ENCODE measurements at regions not wholly inside any gene's neighbourhood (a gene's known extent, or its start where the extent isn't known, plus 50 kb on each side); places are given as distances from the start of the nearest gene placed in this dataset.
"Not testable (repeated sequence)": the region's sequence is repeated elsewhere in the genome, so short reads cannot be mapped to it uniquely, and the experiment has no call there.

DNA sequence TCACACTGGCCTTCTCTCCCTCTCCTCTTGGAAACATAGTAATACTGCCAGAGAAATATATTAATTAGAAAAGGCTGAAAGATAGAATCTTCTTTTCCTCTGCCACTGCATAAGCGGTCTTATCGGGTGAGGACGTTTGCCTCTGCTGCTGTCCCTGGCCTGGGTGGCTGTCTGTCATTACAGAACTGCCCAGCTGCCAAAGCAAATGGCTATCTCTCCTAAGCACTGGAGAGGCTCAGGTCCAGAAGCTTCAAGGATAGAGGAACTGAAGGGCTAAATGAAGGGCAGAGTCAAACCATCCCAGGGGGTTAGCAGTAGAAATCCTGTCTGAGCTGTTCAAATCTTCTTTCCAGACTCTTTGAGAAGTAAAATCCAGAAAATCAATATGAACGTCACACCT lies 198.6 kb upstream of the CAND1 start:
- Histone ChIP-seq H2AFZ (peak overlapping the region; percentile 95), H3K79me2 (replicated peaks; ENCODE audit: insufficient read depth) (peaks cover 24% of the 10 kb centered on the region), H3K4me3 (peak overlapping the region; percentile 86), H4K20me1 (replicated peaks; ENCODE audit: insufficient read depth) (peaks cover 5% of the 10 kb centered on the region; the same call in 1 of the 2 replicates), H3F3A (replicated peaks; ENCODE audit: low read depth) (peaks cover 6% of the 10 kb centered on the region; the same call in 1 of the 2 replicates), H3K27me3 (ENCODE audit: insufficient read depth) (peaks cover 33% of the 10 kb centered on the region), H3K36me3 (ENCODE audit: insufficient read depth) (no peaks in the 10 kb centered on the region), H3K9me2 (ENCODE audit: insufficient read depth) (no peaks in the 10 kb centered on the region), H3K4me1 (ENCODE audit: insufficient read depth) (peaks cover 19% of the 10 kb centered on the region), H3K27ac (ENCODE audit: low read depth) (no peak overlapping the region), H3K4me2 (peak overlapping the region; percentile 97)
- Mint-ChIP-seq H3K27me3 (ENCODE audit: insufficient read depth, low read depth, poor library complexity) (peaks cover 14% of the 10 kb centered on the region), H3K4me1 (peaks cover 21% of the 10 kb centered on the region), H3K4me3 (peak overlapping the region; percentile 83), H3K36me3 (ENCODE audit: low read depth) (no peaks in the 10 kb centered on the region), H3K27ac (no peak overlapping the region), H3K9me3 (no peaks in the 10 kb centered on the region; the same call in 2 of the 3 replicates)
- no peak for DNase-seq (ENCODE audit: low spot score)
- no peak for ATAC-seq
- TF ChIP-seq NANOG (IDR thresholded peaks at IDR 0.05; ENCODE audit: borderline replicate concordance) (no peak), POLR2AphosphoS5 (IDR thresholded peaks at IDR 0.05; ENCODE audit: low read depth) (no peak), ZNF114 (CRISPR knock-in tag; IDR thresholded peaks at IDR 0.05) (no peak), EZH2phosphoT487 (IDR thresholded peaks at IDR 0.05; ENCODE audit: unreplicated experiment) (no peak)
- TF ChIP-seq, protein P1, sequence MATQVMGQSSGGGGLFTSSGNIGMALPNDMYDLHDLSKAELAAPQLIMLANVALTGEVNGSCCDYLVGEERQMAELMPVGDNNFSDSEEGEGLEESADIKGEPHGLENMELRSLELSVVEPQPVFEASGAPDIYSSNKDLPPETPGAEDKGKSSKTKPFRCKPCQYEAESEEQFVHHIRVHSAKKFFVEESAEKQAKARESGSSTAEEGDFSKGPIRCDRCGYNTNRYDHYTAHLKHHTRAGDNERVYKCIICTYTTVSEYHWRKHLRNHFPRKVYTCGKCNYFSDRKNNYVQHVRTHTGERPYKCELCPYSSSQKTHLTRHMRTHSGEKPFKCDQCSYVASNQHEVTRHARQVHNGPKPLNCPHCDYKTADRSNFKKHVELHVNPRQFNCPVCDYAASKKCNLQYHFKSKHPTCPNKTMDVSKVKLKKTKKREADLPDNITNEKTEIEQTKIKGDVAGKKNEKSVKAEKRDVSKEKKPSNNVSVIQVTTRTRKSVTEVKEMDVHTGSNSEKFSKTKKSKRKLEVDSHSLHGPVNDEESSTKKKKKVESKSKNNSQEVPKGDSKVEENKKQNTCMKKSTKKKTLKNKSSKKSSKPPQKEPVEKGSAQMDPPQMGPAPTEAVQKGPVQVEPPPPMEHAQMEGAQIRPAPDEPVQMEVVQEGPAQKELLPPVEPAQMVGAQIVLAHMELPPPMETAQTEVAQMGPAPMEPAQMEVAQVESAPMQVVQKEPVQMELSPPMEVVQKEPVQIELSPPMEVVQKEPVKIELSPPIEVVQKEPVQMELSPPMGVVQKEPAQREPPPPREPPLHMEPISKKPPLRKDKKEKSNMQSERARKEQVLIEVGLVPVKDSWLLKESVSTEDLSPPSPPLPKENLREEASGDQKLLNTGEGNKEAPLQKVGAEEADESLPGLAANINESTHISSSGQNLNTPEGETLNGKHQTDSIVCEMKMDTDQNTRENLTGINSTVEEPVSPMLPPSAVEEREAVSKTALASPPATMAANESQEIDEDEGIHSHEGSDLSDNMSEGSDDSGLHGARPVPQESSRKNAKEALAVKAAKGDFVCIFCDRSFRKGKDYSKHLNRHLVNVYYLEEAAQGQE (IDR thresholded peaks at IDR 0.05; ENCODE audit: unreplicated experiment), result no peak

DNA sequence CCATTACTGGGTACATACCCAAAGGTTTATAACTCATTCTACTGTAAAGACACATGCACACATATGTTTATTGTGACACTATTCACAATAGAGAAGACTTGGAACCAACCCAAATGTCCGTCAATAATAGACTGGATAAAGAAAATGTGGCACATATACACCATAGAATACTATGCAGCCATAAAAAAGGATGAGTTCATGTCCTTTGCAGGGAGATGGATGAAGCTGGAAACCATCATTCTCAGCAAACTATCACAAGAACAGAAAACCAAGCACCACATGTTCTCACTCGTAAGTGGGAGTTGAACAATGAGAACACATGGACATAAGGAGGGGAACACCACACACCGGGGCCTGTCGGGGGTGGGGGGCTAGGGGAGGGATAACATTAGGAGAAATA lies 196.9 kb upstream of the CAND1 start:
- not testable (repeated sequence) for H2AFZ ChIP-seq; H3F3A ChIP-seq (replicated peaks; ENCODE audit: low read depth); H3K27ac ChIP-seq (ENCODE audit: low read depth); H3K36me3 Mint-ChIP-seq (ENCODE audit: low read depth); H4K20me1 ChIP-seq (replicated peaks; ENCODE audit: insufficient read depth); H3K4me3 ChIP-seq; ATAC-seq; H3K27ac Mint-ChIP-seq; H3K4me3 Mint-ChIP-seq; H3K36me3 ChIP-seq (ENCODE audit: insufficient read depth); H3K4me2 ChIP-seq; H3K79me2 ChIP-seq (replicated peaks; ENCODE audit: insufficient read depth); H3K9me3 Mint-ChIP-seq; H3K9me2 ChIP-seq (ENCODE audit: insufficient read depth); DNase-seq (ENCODE audit: low spot score)
- Mint-ChIP-seq H3K27me3 (ENCODE audit: insufficient read depth, low read depth, poor library complexity) (peaks cover 14% of the 10 kb centered on the region), H3K4me1 (peaks cover 16% of the 10 kb centered on the region)
- peaks cover 16% of the 10 kb centered on the region for H3K4me1 ChIP-seq (ENCODE audit: insufficient read depth)
- peaks cover 24% of the 10 kb centered on the region for H3K27me3 ChIP-seq (ENCODE audit: insufficient read depth)

DNA sequence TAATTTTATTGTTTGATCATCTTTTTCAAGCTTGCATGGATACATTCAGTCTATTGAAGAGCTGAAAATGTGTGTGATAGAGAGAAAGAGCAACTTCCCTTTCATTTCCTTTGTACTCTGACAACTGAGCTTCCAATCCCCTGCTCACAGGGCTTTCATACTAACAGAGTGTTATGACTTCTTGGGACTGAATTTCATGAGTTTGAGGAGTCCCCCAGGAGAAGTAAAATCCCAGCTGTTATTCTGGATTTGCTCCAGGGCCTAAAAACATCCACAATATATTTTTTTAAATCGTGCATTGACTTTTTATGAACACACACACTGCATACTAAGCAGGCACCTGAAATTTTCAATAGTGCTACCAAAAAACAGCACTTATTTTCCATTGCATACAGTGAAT lies 195.8 kb upstream of the CAND1 start:
- Histone ChIP-seq H3K36me3 (ENCODE audit: insufficient read depth) (no peaks in the 10 kb centered on the region), H3K4me3 (no peak overlapping the region), H3F3A (replicated peaks; ENCODE audit: low read depth) (no peaks in the 10 kb centered on the region), H4K20me1 (replicated peaks; ENCODE audit: insufficient read depth) (no peaks in the 10 kb centered on the region), H2AFZ (no peak overlapping the region), H3K4me2 (no peak overlapping the region), H3K4me1 (ENCODE audit: insufficient read depth) (peaks cover 8% of the 10 kb centered on the region), H3K79me2 (replicated peaks; ENCODE audit: insufficient read depth) (no peaks in the 10 kb centered on the region), H3K27ac (ENCODE audit: low read depth) (no peak overlapping the region), H3K27me3 (ENCODE audit: insufficient read depth) (peaks cover 16% of the 10 kb centered on the region), H3K9me2 (ENCODE audit: insufficient read depth) (no peaks in the 10 kb centered on the region)
- no peak for DNase-seq (ENCODE audit: low spot score)
- no peaks in the 10 kb centered on the region; the same call in 2 of the 3 replicates for H3K9me3 Mint-ChIP-seq
- peaks cover 10% of the 10 kb centered on the region for H3K4me1 Mint-ChIP-seq
- no peak overlapping the region for H3K27ac Mint-ChIP-seq
- H3K36me3 Mint-ChIP-seq (ENCODE audit: low read depth), result no peaks in the 10 kb centered on the region
- no peak for TF ChIP-seq POLR2AphosphoS5 (IDR thresholded peaks at IDR 0.05; ENCODE audit: low read depth)
- TF ChIP-seq NANOG (IDR thresholded peaks at IDR 0.05; ENCODE audit: borderline replicate concordance), result no peak
- no peak for TF ChIP-seq CREB1 (CRISPR knock-in tag; IDR thresholded peaks at IDR 0.05; ENCODE audit: low read depth)
- peaks cover 8% of the 10 kb centered on the region for H3K27me3 Mint-ChIP-seq (ENCODE audit: insufficient read depth, low read depth, poor library complexity)
- no peak for ATAC-seq
- H3K4me3 Mint-ChIP-seq, result no peak overlapping the region
